Nephron (organoid): ENCODE measurements at regions not wholly inside any gene's neighbourhood (a gene's known extent, or its start where the extent isn't known, plus 50 kb on each side); places are given as distances from the start of the nearest gene placed in this dataset.
A peak's percentile ranks its signal among the peaks of the same experiment; 100 is the strongest.

Experiments used
- H3K27ac Mint-ChIP-seq, 3 experiments: 2 replicates each; pipeline ENCODE4 v1.8.0; 2020; ENCODE audit warnings: mixed read lengths in 3 of 3, mild to moderate bottlenecking in 2 of 3, moderate library complexity in 1 of 3
- H3K27me3 Mint-ChIP-seq: 2 replicates; pipeline ENCODE4 v1.8.0; 2021; ENCODE audit warnings: low read depth, mild to moderate bottlenecking, moderate library complexity, mixed read lengths
- H3K36me3 Mint-ChIP-seq: 2 replicates; pipeline ENCODE4 v1.8.0; 2020; ENCODE audit warnings: low read depth, mixed read lengths
- H3K4me1 Mint-ChIP-seq: 2 replicates; pipeline ENCODE4 v1.8.0; 2020; ENCODE audit warnings: mixed read lengths
- H3K4me3 Mint-ChIP-seq, 3 experiments: 2 replicates each; pipeline ENCODE4 v1.8.0; 2020; ENCODE audit warnings: mild to moderate bottlenecking in 3 of 3, mixed read lengths in 3 of 3, moderate library complexity in 2 of 3
- H3K9me3 Mint-ChIP-seq: 2 replicates; pipeline ENCODE4 v1.8.0; 2020; ENCODE audit warnings: mixed read lengths
- TF ChIP-seq, protein P1 (sequence below), 3 experiments: fragments of 200-600 bp; sonication (generic); IDR thresholded peaks; one replicate each; pipeline ENCODE4 v1.5.0; 2021; ENCODE audit warnings: antibody characterized with exemption in 3 of 3; ENCODE audit not compliant: unreplicated experiment in 3 of 3

DNA sequence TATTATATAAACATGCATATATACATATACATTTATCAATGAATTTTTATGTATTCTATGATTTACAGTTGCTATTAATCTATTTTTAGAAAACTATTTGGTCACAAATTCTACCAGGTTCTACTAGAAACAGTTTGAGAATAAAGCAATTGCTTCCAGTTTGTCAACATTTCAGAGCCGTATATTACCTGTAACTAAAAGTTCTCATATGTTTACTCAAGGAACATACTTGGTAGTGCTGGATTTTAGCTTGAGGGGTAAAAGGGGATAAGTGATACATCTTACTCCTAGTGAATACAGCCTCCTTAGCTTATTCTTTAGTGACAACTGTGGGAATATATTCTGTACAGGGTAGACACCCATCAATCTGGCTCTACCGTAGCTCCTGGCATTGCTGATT, 1590.5 kb upstream of the LRRTM3 start:
- Mint-ChIP-seq H3K4me1 (no peaks in the 10 kb centered on the region), H3K27me3 (no peaks in the 10 kb centered on the region), H3K9me3 (no peaks in the 10 kb centered on the region), H3K36me3 (no peaks in the 10 kb centered on the region), H3K27ac (no peak overlapping the region), H3K4me3 (no peak overlapping the region)
- TF ChIP-seq, protein P1, sequence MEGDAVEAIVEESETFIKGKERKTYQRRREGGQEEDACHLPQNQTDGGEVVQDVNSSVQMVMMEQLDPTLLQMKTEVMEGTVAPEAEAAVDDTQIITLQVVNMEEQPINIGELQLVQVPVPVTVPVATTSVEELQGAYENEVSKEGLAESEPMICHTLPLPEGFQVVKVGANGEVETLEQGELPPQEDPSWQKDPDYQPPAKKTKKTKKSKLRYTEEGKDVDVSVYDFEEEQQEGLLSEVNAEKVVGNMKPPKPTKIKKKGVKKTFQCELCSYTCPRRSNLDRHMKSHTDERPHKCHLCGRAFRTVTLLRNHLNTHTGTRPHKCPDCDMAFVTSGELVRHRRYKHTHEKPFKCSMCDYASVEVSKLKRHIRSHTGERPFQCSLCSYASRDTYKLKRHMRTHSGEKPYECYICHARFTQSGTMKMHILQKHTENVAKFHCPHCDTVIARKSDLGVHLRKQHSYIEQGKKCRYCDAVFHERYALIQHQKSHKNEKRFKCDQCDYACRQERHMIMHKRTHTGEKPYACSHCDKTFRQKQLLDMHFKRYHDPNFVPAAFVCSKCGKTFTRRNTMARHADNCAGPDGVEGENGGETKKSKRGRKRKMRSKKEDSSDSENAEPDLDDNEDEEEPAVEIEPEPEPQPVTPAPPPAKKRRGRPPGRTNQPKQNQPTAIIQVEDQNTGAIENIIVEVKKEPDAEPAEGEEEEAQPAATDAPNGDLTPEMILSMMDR (IDR thresholded peaks at IDR 0.05; ENCODE audit: unreplicated experiment in 3 of 3): no peak

GRCh38 chr10:65340340-65340739, 1585.5 kb upstream of the LRRTM3 start:
- no peak overlapping the region for H3K4me3 Mint-ChIP-seq
- H3K36me3 Mint-ChIP-seq: no peaks in the 10 kb centered on the region
- peaks cover 15% of the 10 kb centered on the region for H3K4me1 Mint-ChIP-seq
- TF ChIP-seq, protein P1 (IDR thresholded peaks at IDR 0.05; ENCODE audit: unreplicated experiment in 3 of 3): no peak
- H3K9me3 Mint-ChIP-seq: no peaks in the 10 kb centered on the region
- no peak overlapping the region for H3K27ac Mint-ChIP-seq
- H3K27me3 Mint-ChIP-seq: no peaks in the 10 kb centered on the region

GRCh38 chr10:65341323-65341925, 1584.4 kb upstream of the LRRTM3 start:
- no peaks in the 10 kb centered on the region for H3K9me3 Mint-ChIP-seq
- peak overlapping the region in 2 of 3 experiments; percentile 3 to 34 for H3K27ac Mint-ChIP-seq
- peaks cover 15% of the 10 kb centered on the region for H3K4me1 Mint-ChIP-seq
- H3K4me3 Mint-ChIP-seq: no peak overlapping the region
- H3K36me3 Mint-ChIP-seq: no peaks in the 10 kb centered on the region
- no peaks in the 10 kb centered on the region for H3K27me3 Mint-ChIP-seq
- TF ChIP-seq, protein P1 (IDR thresholded peaks at IDR 0.05; ENCODE audit: unreplicated experiment in 3 of 3): no peak

- Mint-ChIP-seq H3K27me3 (no peaks in the 10 kb centered on the region), H3K9me3 (no peaks in the 10 kb centered on the region)
These were observed 1583.6 kb upstream of the LRRTM3 start for GRCh38 chr10:65342245-65342644.

GRCh38 chr10:65346466-65346865, 1579.4 kb upstream of the LRRTM3 start:
- no peak overlapping the region for H3K27ac Mint-ChIP-seq
- no peaks in the 10 kb centered on the region for H3K27me3 Mint-ChIP-seq
- H3K9me3 Mint-ChIP-seq: no peaks in the 10 kb centered on the region
- H3K4me1 Mint-ChIP-seq: peaks cover 9% of the 10 kb centered on the region
- H3K36me3 Mint-ChIP-seq: no peaks in the 10 kb centered on the region
- H3K4me3 Mint-ChIP-seq: no peak overlapping the region
- TF ChIP-seq, protein P1 (IDR thresholded peaks at IDR 0.05; ENCODE audit: unreplicated experiment in 3 of 3): no peak

More at GRCh38 chr10:65342245-65342644, 1583.6 kb upstream of the LRRTM3 start:
- H3K4me1 Mint-ChIP-seq: peaks cover 15% of the 10 kb centered on the region
- H3K27ac Mint-ChIP-seq: no peak overlapping the region
- no peaks in the 10 kb centered on the region for H3K36me3 Mint-ChIP-seq
- TF ChIP-seq, protein P1 (IDR thresholded peaks at IDR 0.05; ENCODE audit: unreplicated experiment in 3 of 3): no peak
- no peak overlapping the region for H3K4me3 Mint-ChIP-seq

- Mint-ChIP-seq H3K4me3 (no peak overlapping the region), H3K27me3 (peaks cover 4% of the 10 kb centered on the region), H3K36me3 (no peaks in the 10 kb centered on the region), H3K4me1 (no peaks in the 10 kb centered on the region), H3K9me3 (no peaks in the 10 kb centered on the region), H3K27ac (no peak overlapping the region)
- TF ChIP-seq, protein P1 (IDR thresholded peaks at IDR 0.05; ENCODE audit: unreplicated experiment in 3 of 3): no peak
These were observed 1577.2 kb upstream of the LRRTM3 start for GRCh38 chr10:65348637-65349036.
